HepG2 (cell line): ENCODE measurements at regions not wholly inside any gene's neighbourhood (a gene's known extent, or its start where the extent isn't known, plus 50 kb on each side); places are given as distances from the start of the nearest gene placed in this dataset.

Experiments used
- ATAC-seq: fragments of 200-7000 bp; cut with Tn5 transposase; 3 replicates; pipeline ENCODE4 v1.9.1; 2020; ENCODE audit warnings: mild to moderate bottlenecking, moderate library complexity
- BruUV-seq: library from RNA; stranded (reverse); fragments of 400-500 nt; replicated peaks from 2 replicates; lab custom pipeline; 2021; lab: Mats Ljungman, UMichigan
- CTCF ChIA-PET: fragments of 300-600 bp; formaldehyde crosslinking; extraction: SDS; loops from one replicate; lab custom pipeline; 2021; ENCODE audit warnings: low total read pairs, inconsistent platforms, low intra/inter-chr PET ratio; lab: Yijun Ruan, JAX
- POLR2A ChIA-PET: fragments of 350-600 bp; sonication (Branson Sonifier 250); formaldehyde crosslinking; loops from one replicate; lab custom pipeline; 2020; ENCODE audit warnings: antibody characterized with exemption, inconsistent platforms; lab: Yijun Ruan, JAX
- DNase-seq: peaks from one replicate; pipeline ENCODE4 v3.0.0-alpha.2; 2015; ENCODE audit warnings: low spot score
- FAIRE-seq: peaks from 3 replicates; lab custom pipeline; 2011; peaks lifted over from hg19 to GRCh38; lab: Jason Lieb, UNC
- H2AFZ ChIP-seq: one replicate; pipeline ENCODE4 v1.6.1; 2011; ENCODE audit warnings: low read length, inconsistent platforms
- H3K27ac ChIP-seq: fragments of 300-600 bp; 3 replicates; pipeline ENCODE4 v1.8.0; 2011; ENCODE audit warnings: mixed run types, mild to moderate bottlenecking, mixed read lengths, low read length, inconsistent platforms; ENCODE audit not compliant: insufficient read depth; ENCODE audit errors: extremely low read length
- H3K27me3 ChIP-seq, 2 experiments: fragments of 200-600 bp in 1 of 2; 2 replicates in 1 of 2; 3 replicates in 1 of 2; pipeline versions ENCODE4 v1.6.0 to v1.8.0; 2011; ENCODE audit warnings: low read length in 2 of 2, mild to moderate bottlenecking in 2 of 2, moderate library complexity in 2 of 2, inconsistent platforms in 1 of 2; ENCODE audit not compliant: insufficient read depth in 2 of 2, control insufficient read depth in 1 of 2
- H3K36me3 ChIP-seq, 2 experiments: fragments of 200-600 bp in 1 of 2; replicated peaks in 1 of 2; 2 replicates in 1 of 2; 3 replicates in 1 of 2; pipeline versions ENCODE4 v1.5.1 to v1.8.0; 2011; ENCODE audit warnings: low read length in 2 of 2, inconsistent platforms in 1 of 2; ENCODE audit not compliant: insufficient read depth in 2 of 2, control insufficient read depth in 1 of 2
- H3K4me1 ChIP-seq: 2 replicates; pipeline ENCODE4 v1.5.1; 2012; ENCODE audit warnings: low read length, inconsistent platforms; ENCODE audit not compliant: insufficient read depth
- H3K4me2 ChIP-seq: 2 replicates; pipeline ENCODE4 v1.6.0; 2011; ENCODE audit warnings: low read depth, low read length, inconsistent platforms
- H3K4me3 ChIP-seq, 3 experiments: fragments of 200-600 bp in 1 of 3; sonication (generic), shearing (Covaris generic) in 1 of 3; replicated peaks in 1 of 3; 2 replicates each; pipeline ENCODE4 v1.5.1; 2011 to 2016; ENCODE audit warnings: low read length in 3 of 3, inconsistent platforms in 2 of 3, low read depth in 2 of 3, mild to moderate bottlenecking in 2 of 3, control low read depth in 1 of 3, mixed read lengths in 1 of 3; ENCODE audit not compliant: insufficient read depth in 1 of 3
- H3K79me2 ChIP-seq: one replicate; pipeline ENCODE4 v1.6.1; 2011; ENCODE audit warnings: low read length, inconsistent platforms; ENCODE audit not compliant: insufficient read depth
- H3K9ac ChIP-seq: 2 replicates; pipeline ENCODE4 v1.6.0; 2011; ENCODE audit warnings: mild to moderate bottlenecking, low read depth, low read length, inconsistent platforms; ENCODE audit not compliant: insufficient read depth
- H3K9me3 ChIP-seq: 2 replicates; pipeline ENCODE4 v1.5.1; 2012; ENCODE audit warnings: mild to moderate bottlenecking, low read length
- H4K20me1 ChIP-seq: 2 replicates; pipeline ENCODE4 v1.6.0; 2011; ENCODE audit warnings: inconsistent platforms, mild to moderate bottlenecking, low read length, moderate library complexity; ENCODE audit not compliant: insufficient read depth
- BRCA1 ChIP-seq: sonication (generic); formaldehyde crosslinking; IDR thresholded peaks from 2 replicates; pipeline ENCODE4 v1.4.0; 2020; ENCODE audit warnings: missing genetic modification reagents
- NRL ChIP-seq: sonication (generic); formaldehyde crosslinking; IDR thresholded peaks from 2 replicates; pipeline ENCODE4 v1.5.0; 2020; ENCODE audit warnings: missing genetic modification reagents, mild to moderate bottlenecking, moderate library complexity, borderline replicate concordance
- POLR2AphosphoS5 ChIP-seq: IDR thresholded peaks from 2 replicates; pipeline ENCODE4 v1.6.1; 2012; ENCODE audit warnings: low read depth, low read length
- REL ChIP-seq: sonication (generic); formaldehyde crosslinking; conservative IDR thresholded peaks from 2 replicates; pipeline ENCODE4 v1.8.0; 2022; ENCODE audit warnings: mild to moderate bottlenecking, missing genetic modification reagents, moderate library complexity
- RFX1 ChIP-seq: fragments of 450-650 bp; IDR thresholded peaks from 2 replicates; pipeline ENCODE4 v1.6.1; 2017
- SP4 ChIP-seq: sonication (generic); formaldehyde crosslinking; IDR thresholded peaks from 2 replicates; pipeline ENCODE4 v1.8.1; 2023; ENCODE audit warnings: mild to moderate bottlenecking, missing genetic modification reagents
- TCF7L2 ChIP-seq: IDR thresholded peaks from 2 replicates; pipeline ENCODE4 v1.6.1; 2011; ENCODE audit warnings: mild to moderate bottlenecking, low read depth, low read length, moderate library complexity
- THAP11 ChIP-seq: IDR thresholded peaks from 2 replicates; pipeline ENCODE4 v1.6.1; 2016; ENCODE audit warnings: missing biosample characterization, missing genetic modification reagents
- ZBTB38 ChIP-seq: sonication (generic); formaldehyde crosslinking; IDR thresholded peaks from 2 replicates; pipeline ENCODE4 v1.5.1; 2020; ENCODE audit warnings: mild to moderate bottlenecking, missing genetic modification reagents
- ZNF143 ChIP-seq: sonication (generic); formaldehyde crosslinking; IDR thresholded peaks from 2 replicates; pipeline ENCODE4 v1.4.0; 2020; ENCODE audit warnings: missing genetic modification reagents
- ZNF839 ChIP-seq: sonication (generic); formaldehyde crosslinking; IDR thresholded peaks from 2 replicates; pipeline ENCODE4 v1.4.0; 2020; ENCODE audit warnings: missing genetic modification reagents, mild to moderate bottlenecking, borderline replicate concordance
- ZNF850 ChIP-seq: sonication (generic); formaldehyde crosslinking; conservative IDR thresholded peaks from 2 replicates; pipeline ENCODE4 v1.9.0; 2021; ENCODE audit warnings: mild to moderate bottlenecking, missing genetic modification reagents
- WGBS: methylation state at CpG from one replicate; pipeline ENCODE4 v1.1.6; 2017; ENCODE audit warnings: low lambda C conversion rate; 5-methylcytosine and 5-hydroxymethylcytosine counted together
- in situ Hi-C: cut with HindIII; loops from 2 replicates; pipeline ENCODE4 v1.10.0; 2017; ENCODE audit warnings: low pct_unique_long_range_greater_than_20kb; ENCODE audit not compliant: extremely low pct_ligation_motif_present
- intact Hi-C: fragments of 100-400 bp; cut with micrococcal nuclease; formaldehyde crosslinking; loops from one replicate; pipeline ENCODE4 v1.10.0; 2022; ENCODE audit not compliant: unreplicated experiment
- TF ChIP-seq, protein P1 (sequence below): sonication (generic); formaldehyde crosslinking; IDR thresholded peaks from 2 replicates; pipeline ENCODE4 v1.8.1; 2023; ENCODE audit warnings: missing genetic modification reagents, inconsistent platforms, borderline replicate concordance
- TF ChIP-seq, protein P2 (sequence below): sonication (generic); formaldehyde crosslinking; IDR thresholded peaks from 2 replicates; pipeline ENCODE4 v1.5.0; 2020; ENCODE audit warnings: missing genetic modification reagents
- TF ChIP-seq, protein P3 (sequence below): sonication (generic); formaldehyde crosslinking; IDR thresholded peaks from 2 replicates; pipeline ENCODE4 v1.4.0; 2020; ENCODE audit warnings: missing genetic modification reagents
- TF ChIP-seq, protein P4 (sequence below): sonication (generic); formaldehyde crosslinking; IDR thresholded peaks from 2 replicates; pipeline ENCODE4 v1.5.1; 2020; ENCODE audit warnings: mild to moderate bottlenecking, missing genetic modification reagents
- TF ChIP-seq, protein P5 (sequence below): sonication (generic); formaldehyde crosslinking; IDR thresholded peaks from 2 replicates; pipeline ENCODE4 v1.8.1; 2023; ENCODE audit warnings: mild to moderate bottlenecking, moderate library complexity, missing genetic modification reagents

DNA sequence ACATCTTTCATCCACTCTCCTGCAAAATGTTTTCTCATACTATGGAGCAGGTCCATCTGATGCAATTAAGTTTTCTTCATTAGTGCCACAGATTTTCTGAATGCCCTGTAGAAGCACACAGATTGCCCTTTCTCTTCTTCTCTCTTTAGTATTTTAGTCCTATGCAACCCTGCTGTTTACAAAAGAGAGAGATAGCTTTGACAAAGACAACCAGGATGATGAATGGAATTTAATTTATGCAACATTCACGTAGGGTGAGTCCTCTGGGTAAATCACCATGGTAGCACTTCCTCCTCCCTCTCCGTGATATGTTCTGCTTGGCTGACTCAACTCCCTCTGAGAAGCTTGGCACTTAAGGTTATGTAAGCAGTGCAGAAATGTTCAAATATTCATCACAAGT is 400.9 kb upstream of the PDE3A start:
- Histone ChIP-seq H3K36me3 (no peaks in the 10 kb centered on the region), H3K4me3 (no peak overlapping the region), H2AFZ (no peak overlapping the region), H3K27me3 (no peaks in the 10 kb centered on the region), H4K20me1 (no peaks in the 10 kb centered on the region), H3K4me1 (no peaks in the 10 kb centered on the region), H3K9ac (no peak overlapping the region), H3K79me2 (no peaks in the 10 kb centered on the region), H3K9me3 (no peaks in the 10 kb centered on the region), H3K4me2 (no peak overlapping the region), H3K27ac (no peak overlapping the region)
- no peak for DNase-seq
- FAIRE-seq = no peak
- no TSS peak for BruUV-seq
- whole genome bisulfite sequencing = 15% methylated on average over 2 of the region's 2 CpGs
- POLR2A ChIA-PET = no interaction called here
- CTCF ChIA-PET = no interaction called here
- intact Hi-C loops (no loop called here), in situ Hi-C loops (no loop called here)
- TF ChIP-seq, protein P1, sequence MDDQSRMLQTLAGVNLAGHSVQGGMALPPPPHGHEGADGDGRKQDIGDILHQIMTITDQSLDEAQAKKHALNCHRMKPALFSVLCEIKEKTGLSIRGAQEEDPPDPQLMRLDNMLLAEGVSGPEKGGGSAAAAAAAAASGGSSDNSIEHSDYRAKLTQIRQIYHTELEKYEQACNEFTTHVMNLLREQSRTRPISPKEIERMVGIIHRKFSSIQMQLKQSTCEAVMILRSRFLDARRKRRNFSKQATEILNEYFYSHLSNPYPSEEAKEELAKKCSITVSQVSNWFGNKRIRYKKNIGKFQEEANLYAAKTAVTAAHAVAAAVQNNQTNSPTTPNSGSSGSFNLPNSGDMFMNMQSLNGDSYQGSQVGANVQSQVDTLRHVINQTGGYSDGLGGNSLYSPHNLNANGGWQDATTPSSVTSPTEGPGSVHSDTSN = no peak
- TF ChIP-seq ZNF839 (CRISPR knock-in tag) (no peak), SP4 (CRISPR knock-in tag) (no peak), POLR2AphosphoS5 (no peak), TCF7L2 (no peak), ZBTB38 (CRISPR knock-in tag) (no peak), REL (CRISPR knock-in tag) (no peak), ZNF850 (no peak), NRL (CRISPR knock-in tag) (no peak), ZNF143 (no peak), BRCA1 (CRISPR knock-in tag) (no peak), THAP11 (CRISPR knock-in tag) (no peak), RFX1 (no peak)
- TF ChIP-seq, protein P2, sequence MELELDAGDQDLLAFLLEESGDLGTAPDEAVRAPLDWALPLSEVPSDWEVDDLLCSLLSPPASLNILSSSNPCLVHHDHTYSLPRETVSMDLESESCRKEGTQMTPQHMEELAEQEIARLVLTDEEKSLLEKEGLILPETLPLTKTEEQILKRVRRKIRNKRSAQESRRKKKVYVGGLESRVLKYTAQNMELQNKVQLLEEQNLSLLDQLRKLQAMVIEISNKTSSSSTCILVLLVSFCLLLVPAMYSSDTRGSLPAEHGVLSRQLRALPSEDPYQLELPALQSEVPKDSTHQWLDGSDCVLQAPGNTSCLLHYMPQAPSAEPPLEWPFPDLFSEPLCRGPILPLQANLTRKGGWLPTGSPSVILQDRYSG = no peak
- TF ChIP-seq, protein P3, sequence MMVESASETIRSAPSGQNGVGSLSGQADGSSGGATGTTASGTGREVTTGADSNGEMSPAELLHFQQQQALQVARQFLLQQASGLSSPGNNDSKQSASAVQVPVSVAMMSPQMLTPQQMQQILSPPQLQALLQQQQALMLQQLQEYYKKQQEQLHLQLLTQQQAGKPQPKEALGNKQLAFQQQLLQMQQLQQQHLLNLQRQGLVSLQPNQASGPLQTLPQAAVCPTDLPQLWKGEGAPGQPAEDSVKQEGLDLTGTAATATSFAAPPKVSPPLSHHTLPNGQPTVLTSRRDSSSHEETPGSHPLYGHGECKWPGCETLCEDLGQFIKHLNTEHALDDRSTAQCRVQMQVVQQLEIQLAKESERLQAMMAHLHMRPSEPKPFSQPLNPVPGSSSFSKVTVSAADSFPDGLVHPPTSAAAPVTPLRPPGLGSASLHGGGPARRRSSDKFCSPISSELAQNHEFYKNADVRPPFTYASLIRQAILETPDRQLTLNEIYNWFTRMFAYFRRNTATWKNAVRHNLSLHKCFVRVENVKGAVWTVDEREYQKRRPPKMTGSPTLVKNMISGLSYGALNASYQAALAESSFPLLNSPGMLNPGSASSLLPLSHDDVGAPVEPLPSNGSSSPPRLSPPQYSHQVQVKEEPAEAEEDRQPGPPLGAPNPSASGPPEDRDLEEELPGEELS = no peak
- TF ChIP-seq, protein P4, sequence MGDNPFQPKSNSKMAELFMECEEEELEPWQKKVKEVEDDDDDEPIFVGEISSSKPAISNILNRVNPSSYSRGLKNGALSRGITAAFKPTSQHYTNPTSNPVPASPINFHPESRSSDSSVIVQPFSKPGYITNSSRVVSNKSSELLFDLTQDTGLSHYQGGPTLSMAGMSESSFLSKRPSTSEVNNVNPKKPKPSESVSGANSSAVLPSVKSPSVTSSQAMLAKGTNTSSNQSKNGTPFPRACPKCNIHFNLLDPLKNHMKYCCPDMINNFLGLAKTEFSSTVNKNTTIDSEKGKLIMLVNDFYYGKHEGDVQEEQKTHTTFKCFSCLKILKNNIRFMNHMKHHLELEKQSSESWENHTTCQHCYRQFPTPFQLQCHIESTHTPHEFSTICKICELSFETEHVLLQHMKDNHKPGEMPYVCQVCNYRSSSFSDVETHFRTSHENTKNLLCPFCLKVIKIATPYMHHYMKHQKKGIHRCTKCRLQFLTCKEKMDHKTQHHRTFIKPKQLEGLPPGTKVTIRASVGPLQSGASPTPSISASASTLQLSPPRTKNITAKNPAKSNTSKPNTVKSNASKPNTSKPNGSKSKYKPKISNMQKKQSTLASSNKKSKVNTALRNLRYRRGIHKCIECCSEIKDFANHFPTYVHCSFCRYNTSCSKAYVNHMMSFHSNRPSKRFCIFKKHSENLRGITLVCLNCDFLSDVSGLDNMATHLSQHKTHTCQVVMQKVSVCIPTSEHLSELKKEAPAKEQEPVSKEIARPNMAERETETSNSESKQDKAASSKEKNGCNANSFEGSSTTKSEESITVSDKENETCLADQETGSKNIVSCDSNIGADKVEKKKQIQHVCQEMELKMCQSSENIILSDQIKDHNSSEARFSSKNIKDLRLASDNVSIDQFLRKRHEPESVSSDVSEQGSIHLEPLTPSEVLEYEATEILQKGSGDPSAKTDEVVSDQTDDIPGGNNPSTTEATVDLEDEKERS = no peak
- TF ChIP-seq, protein P5, sequence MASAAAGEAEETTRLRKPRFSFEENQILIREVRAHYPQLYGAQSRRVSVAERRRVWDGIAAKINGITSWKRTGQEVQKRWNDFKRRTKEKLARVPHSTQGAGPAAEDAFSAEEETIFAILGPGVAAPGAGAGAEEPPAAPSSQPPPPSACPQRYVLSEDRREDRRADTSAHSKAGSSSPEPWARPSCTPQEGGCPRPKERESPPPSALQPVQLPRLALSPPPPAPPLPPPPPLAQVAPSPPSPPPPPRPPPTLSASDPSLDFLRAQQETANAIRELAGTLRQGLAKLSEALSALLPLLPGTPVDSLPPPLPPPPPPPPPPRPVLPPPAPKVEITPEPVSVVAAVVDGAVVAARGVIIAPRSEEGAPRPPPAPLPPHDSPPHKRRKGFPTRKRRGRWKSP (CRISPR knock-in tag) = no peak
- no peak for ATAC-seq
